Fibroblast of peridontal ligament (primary cell): ENCODE measurements at regions not wholly inside any gene's neighbourhood (a gene's known extent, or its start where the extent isn't known, plus 50 kb on each side); places are given as distances from the start of the nearest gene placed in this dataset.

Experiments
- DNase-seq: peaks from one replicate; pipeline ENCODE4 v3.0.0-alpha.2; 2010; ENCODE audit errors: extremely low read depth

- no peak for DNase-seq
Measured at GRCh38 chr3:83302091-83302490, 1540.6 kb upstream of the GBE1 start.

GRCh38 chr3:83317605-83318004 is 1556.2 kb upstream of the GBE1 start:
- no peak for DNase-seq

- DNase-seq, result no peak
Measured at GRCh38 chr3:83320726-83321125, 1559.3 kb upstream of the GBE1 start.

- no peak for DNase-seq
Measured at GRCh38 chr3:83321457-83321856, 1560.0 kb upstream of the GBE1 start.

- DNase-seq, result no peak
Measured at GRCh38 chr3:83321891-83322290, 1560.4 kb upstream of the GBE1 start.

GRCh38 chr3:83354205-83354604 is 1592.8 kb upstream of the GBE1 start:
- DNase-seq, result no peak

GRCh38 chr3:83393276-83393675 is 1565.5 kb upstream of the CADM2 start:
- DNase-seq, result no peak

- no peak for DNase-seq
Measured at GRCh38 chr3:83403927-83404326, 1554.9 kb upstream of the CADM2 start.

- DNase-seq, result no peak
Measured at GRCh38 chr3:83426300-83426699, 1532.5 kb upstream of the CADM2 start.

- no peak for DNase-seq
Measured at GRCh38 chr3:83434880-83435587, 1523.8 kb upstream of the CADM2 start.

- no peak for DNase-seq
Measured at GRCh38 chr3:83438188-83438587, 1520.6 kb upstream of the CADM2 start.

- DNase-seq, result no peak
Measured at GRCh38 chr3:83453056-83453455, 1505.7 kb upstream of the CADM2 start.

- no peak for DNase-seq
Measured at GRCh38 chr3:83454353-83454752, 1504.4 kb upstream of the CADM2 start.

- no peak for DNase-seq
Measured at GRCh38 chr3:83457551-83457950, 1501.2 kb upstream of the CADM2 start.

- no peak for DNase-seq
Measured at GRCh38 chr3:83460052-83460451, 1498.7 kb upstream of the CADM2 start.

GRCh38 chr3:83461411-83461810 is 1497.4 kb upstream of the CADM2 start:
- DNase-seq, result no peak

GRCh38 chr3:83477563-83477962 is 1481.2 kb upstream of the CADM2 start:
- DNase-seq, result no peak

GRCh38 chr3:83482402-83483070 is 1476.3 kb upstream of the CADM2 start:
- DNase-seq, result no peak

GRCh38 chr3:83496462-83496861 is 1462.3 kb upstream of the CADM2 start:
- DNase-seq, result no peak

GRCh38 chr3:83498361-83499016 is 1460.3 kb upstream of the CADM2 start:
- DNase-seq, result no peak

GRCh38 chr3:83500422-83500821 is 1458.4 kb upstream of the CADM2 start:
- no peak for DNase-seq

GRCh38 chr3:83500931-83501330 is 1457.9 kb upstream of the CADM2 start:
- DNase-seq, result no peak

- DNase-seq, result no peak
Measured at GRCh38 chr3:83513051-83513450, 1445.7 kb upstream of the CADM2 start.
